GM19035 (cell line): ENCODE measurements at regions not wholly inside any gene's neighbourhood (a gene's known extent, or its start where the extent isn't known, plus 50 kb on each side); places are given as distances from the start of the nearest gene placed in this dataset.

ENCODE experiments used
- ATAC-seq: cut with Tn5 transposase; IDR thresholded peaks from one replicate; pipeline ENCODE4 v1.9.1; 2021; ENCODE audit not compliant: unreplicated experiment

- no peak for ATAC-seq
Observed at GRCh38 chr9:75397836-75398235, 309.5 kb downstream of the OSTF1 start.

DNA sequence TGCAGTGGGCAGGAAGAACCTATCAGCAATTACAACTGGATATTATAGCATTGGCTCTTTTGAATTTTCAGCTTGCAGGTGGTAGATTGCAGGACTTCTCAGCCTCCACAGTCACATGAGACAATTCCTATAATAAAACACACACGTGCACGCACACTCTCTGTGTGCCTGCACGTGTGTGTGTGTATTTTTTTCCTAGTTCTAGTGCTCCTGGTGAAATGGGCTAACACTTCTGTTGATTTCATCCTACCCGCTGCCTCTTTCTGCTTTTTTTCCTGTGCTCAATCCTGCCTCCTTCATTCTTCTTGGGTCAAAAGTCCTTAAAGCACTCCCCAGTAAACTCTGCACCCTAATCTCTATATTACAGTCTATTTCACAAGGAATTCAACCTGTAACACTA, 320.1 kb downstream of the OSTF1 start:
- ATAC-seq: no peak

- ATAC-seq: no peak
Observed at GRCh38 chr9:75410405-75410804, 322.1 kb downstream of the OSTF1 start.

DNA sequence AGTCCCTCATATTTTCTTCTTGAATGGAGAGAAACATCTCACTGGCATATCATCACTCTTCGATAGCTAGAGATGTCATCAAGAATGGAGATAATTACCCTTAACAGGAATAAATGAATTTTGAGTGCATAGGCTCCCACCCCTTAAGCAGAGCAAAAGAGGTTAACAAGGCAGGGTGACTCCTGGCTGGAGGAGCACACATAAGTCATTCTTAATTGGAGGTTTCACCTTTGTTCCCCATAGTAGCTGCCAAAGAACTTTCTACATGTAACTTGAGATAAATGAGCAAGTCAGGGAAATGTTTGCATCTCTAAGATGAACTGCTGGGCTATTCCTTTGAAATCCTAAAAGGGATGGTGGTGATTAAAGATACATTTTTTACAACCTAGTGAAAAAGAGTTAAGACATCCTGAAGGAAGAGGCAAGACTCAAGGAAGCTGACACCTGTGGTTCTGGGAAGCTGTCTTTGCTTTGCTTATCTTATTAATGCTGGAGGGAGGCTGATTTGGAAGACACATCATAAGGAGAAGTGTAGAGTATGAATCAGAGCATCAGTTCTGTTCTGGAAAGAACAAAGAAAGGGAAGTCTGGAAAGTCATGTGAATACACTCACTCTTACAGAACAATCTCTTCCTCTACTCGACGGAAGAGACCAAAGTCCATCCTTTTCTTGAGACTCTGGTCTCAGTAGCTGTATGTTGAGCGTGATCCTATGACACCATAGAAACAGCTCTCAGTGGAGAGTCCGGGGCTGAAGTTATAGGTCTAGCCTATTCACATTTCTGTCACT, 326.3 kb downstream of the OSTF1 start:
- ATAC-seq: no peak

GRCh38 chr9:75417471-75417870, 329.2 kb downstream of the OSTF1 start:
- no peak for ATAC-seq

- ATAC-seq: no peak
Observed at GRCh38 chr9:75418518-75418917, 330.2 kb downstream of the OSTF1 start.

DNA sequence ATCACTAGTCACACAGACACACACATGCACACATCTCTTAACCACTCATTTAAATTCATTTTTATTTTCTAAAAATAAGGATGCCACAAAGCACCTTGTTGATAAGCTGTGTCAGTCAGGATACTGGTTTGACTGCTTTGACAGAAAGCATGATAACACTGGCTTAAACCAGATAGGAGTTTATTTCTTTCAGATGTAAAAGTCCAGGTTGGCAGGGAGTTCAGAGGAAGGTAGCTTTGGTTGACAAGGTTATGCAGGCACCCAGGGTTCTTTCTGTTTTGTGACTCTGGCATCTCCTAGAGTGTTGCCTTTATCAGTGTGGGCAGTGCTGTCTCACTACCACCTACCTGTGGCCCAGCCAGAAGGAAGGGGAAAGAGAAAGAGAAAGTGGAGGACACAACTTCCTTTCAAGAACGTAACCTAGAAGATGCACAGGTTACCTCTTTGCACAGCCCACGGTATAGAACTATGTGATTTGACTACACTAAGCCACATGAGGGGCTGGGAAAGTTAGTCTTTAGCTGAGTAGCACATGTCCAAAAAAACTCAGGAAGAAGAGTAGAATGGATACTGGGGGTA, 334.7 kb downstream of the OSTF1 start:
- peak; percentile 45 for ATAC-seq

DNA sequence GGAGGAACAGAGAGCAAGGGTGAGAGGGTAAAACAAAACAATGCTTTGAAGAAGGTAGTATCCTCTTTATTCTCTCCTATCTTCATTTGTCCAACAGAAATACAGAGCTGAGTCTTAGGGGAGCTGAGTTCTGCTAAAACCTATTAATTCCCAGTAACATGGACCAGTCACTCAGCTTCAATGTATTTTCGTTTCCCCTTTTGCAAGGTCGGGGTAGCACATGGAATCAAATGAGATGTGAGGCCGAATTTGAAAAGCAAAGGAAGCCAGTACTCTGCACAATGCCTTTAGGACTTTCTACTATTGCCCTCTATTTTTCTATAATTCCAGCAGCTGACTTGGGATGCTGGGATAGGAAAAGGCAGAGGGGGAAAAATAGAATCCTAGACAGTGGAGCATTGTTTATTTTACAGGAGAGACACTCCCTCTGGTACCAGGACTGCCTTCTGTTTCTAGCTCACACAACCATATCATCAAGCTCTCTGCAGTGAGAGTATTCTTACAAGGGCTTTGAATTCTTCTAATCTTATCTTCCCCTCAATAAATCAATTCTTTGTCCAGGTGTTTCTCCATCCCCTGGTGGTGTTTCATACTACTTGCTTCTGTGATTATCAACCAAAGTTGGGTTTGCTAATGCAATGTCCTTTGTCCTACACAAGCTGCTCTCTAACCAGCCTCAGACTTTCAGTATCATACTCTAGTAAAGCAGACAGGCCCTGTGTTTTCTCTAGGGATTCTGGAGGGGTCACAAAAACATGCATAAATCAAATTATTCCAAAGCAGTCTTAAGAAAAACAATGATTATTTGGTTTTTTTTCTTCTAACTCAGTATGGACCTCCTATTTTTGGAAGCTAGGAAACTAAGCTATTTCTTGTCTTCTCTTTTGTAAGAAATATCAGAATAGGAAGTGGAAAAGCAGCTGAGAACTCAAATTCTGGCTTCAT, 341.5 kb downstream of the OSTF1 start:
- ATAC-seq: no peak

GRCh38 chr9:75431375-75431774, 343.1 kb downstream of the OSTF1 start:
- no peak for ATAC-seq

DNA sequence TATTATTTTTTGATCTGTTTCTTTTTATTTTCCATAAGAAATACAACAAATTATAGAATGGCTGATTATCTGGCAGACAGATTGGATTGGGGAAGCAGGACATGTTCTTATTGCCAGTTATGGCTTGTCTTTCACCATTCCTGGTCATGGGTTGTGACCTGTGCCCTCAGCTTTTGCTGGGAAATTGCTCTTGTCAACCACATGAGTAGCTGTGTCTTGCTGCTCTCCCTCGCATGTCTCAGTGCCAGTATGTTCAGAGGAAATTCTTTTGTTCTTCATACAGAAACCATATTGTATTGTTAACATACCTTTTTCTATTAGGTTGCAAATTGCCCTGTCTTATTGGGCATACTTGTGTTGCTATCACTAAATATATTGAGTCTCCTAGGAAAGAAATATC, 344.1 kb downstream of the OSTF1 start:
- ATAC-seq: no peak

GRCh38 chr9:75432888-75433287, 344.6 kb downstream of the OSTF1 start:
- ATAC-seq: no peak

- ATAC-seq: no peak
Observed at GRCh38 chr9:75438716-75439115, 350.4 kb downstream of the OSTF1 start.

DNA sequence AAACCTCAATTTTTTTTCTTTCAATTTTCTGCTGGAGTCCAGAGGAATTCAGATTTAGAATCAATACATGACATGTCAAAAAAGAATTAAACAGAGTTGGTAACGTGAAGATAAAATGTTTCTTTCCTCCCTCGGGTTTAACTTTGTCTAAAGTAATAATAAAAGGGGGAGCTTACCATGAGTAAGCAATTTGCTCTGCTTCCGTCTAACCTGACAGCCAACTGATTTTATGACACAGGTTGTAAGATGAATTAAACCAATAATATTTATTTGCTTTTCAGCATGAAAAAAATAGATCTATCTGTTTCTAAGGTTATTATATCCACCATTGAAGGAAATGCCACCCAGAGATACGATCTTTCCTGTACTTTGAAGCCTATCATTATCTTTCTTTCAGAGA, 352.6 kb downstream of the OSTF1 start:
- ATAC-seq: no peak

DNA sequence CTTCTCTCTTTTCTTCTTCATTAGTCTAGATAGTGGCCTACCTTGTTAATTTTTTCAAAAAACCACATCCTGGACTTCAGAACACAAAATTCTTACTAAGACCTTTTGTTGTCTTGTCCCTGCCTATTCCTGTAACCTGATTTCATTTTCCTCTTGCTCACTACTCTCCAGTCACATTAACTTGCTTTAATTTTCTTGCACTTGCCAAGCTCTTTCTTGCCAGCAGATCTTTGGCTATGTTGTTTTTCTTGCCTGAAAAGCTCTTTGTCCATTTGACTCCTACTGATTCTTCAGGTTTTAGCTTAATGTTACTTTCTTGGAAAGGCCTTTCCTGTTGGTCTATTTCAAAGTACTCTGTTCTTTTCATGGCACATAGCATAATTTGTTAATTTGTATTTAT, 356.8 kb downstream of the OSTF1 start:
- ATAC-seq: no peak

GRCh38 chr9:75447281-75447680, 359.0 kb downstream of the OSTF1 start:
- ATAC-seq: no peak

GRCh38 chr9:75448281-75448680, 360.0 kb downstream of the OSTF1 start:
- no peak for ATAC-seq

DNA sequence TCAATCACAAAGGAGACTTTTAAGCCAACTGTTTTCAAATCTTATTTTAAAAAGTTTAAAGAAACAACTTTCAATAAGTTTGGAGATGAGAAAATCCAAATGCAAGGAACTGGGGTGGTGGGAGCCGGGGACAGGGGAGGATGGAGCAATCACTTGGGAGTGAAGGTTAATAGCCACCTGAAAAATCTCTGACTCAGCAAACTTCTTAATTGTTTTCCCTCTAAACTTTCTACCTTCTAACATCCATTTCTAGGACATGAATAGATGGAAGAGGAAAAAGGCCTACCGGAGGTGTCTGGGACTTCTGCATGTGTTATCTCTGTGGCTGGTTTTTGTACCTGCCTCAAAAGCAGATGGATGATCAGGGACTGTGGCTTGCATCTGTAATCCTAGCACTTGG, 360.6 kb downstream of the OSTF1 start:
- no peak for ATAC-seq

DNA sequence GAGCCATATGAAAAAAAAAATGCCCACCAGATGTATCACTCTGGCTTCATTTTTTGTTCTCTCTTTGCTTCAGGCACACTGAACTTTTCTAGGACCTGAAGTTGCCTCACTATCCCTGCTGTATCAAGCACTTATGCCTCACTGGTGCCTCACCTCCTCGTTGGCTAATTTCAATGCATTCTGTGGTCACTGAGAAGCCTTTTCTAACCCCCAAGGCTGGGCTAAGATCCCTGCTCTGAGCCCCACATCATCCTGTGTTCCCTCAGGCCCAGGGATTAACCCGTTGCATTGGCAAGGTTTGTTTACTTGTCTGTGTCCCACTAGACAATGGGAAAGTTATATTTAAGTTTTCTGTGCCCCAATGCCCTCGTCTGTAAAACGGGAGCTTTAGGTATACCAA, 362.7 kb downstream of the OSTF1 start:
- ATAC-seq: no peak

DNA sequence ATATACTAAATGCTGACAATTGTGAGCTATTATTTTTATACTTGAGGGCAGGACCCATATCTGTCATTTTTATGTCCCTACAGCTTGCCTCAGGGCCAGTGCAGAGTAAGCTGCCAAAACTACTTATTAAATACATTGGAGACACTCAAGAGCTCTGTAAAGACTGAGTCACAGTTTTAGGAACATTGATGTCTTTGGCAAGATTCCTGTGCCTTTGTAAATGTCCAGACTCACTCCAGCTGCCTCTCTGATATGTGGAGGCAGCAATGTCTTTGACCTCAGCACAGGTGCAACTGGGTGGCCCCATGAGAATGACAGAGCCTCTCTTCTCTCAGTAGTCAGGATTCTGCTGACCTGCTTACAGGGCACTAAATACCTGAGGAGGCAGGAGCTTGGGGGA, 363.2 kb downstream of the OSTF1 start:
- no peak for ATAC-seq

GRCh38 chr9:75452512-75452911, 364.2 kb downstream of the OSTF1 start:
- no peak for ATAC-seq

- no peak for ATAC-seq
Observed at GRCh38 chr9:75454043-75454442, 365.7 kb downstream of the OSTF1 start.

DNA sequence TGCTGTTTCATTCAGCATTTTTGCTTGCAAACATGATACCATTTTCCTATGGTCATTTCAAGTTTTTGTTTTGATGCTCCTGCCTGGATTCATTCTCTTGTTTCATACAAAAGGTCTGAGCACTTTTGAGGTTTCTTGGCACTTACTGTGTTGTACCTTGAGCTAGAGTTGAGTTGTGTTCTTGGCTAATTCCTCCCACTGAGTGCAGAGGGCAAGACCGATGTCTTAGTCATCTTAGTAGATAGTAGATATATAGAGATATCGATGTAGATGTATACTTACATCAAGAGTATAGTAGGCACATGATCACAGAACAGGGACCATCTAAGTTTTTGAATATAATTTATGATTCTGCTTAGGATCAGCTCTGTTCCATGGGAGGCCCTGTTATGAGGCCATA, 366.6 kb downstream of the OSTF1 start:
- no peak for ATAC-seq
